GM12874 (cell line): ENCODE measurements at regions not wholly inside any gene's neighbourhood (a gene's known extent, or its start where the extent isn't known, plus 50 kb on each side); places are given as distances from the start of the nearest gene placed in this dataset.

Experiments used
- TF ChIP-seq, protein P1 (sequence below): IDR thresholded peaks from 2 replicates; pipeline ENCODE4 v1.5.1; 2011; ENCODE audit warnings: low read depth, mild to moderate bottlenecking, control low read depth, low read length, moderate library complexity; ENCODE audit not compliant: insufficient read depth

DNA sequence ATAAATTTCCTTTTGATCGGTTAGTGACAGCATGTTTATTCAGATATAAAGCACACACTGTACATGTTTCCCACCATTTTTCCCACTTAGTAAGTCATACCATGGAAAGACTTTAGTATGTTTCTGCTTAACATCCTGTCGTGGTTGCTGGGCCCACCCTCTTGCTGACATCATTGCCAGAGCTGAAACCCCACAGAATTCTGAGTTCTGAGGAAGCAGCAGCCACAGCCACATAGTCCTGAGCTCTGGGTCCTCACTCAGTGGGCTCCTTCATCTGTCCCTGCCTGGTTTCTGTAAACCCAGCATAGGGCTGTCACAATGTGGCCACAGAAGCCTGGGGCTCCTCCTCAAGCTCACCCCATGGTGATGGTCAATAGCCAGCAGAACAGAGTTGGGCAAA is 441.5 kb downstream of the ENC1 start:
- TF ChIP-seq, protein P1, sequence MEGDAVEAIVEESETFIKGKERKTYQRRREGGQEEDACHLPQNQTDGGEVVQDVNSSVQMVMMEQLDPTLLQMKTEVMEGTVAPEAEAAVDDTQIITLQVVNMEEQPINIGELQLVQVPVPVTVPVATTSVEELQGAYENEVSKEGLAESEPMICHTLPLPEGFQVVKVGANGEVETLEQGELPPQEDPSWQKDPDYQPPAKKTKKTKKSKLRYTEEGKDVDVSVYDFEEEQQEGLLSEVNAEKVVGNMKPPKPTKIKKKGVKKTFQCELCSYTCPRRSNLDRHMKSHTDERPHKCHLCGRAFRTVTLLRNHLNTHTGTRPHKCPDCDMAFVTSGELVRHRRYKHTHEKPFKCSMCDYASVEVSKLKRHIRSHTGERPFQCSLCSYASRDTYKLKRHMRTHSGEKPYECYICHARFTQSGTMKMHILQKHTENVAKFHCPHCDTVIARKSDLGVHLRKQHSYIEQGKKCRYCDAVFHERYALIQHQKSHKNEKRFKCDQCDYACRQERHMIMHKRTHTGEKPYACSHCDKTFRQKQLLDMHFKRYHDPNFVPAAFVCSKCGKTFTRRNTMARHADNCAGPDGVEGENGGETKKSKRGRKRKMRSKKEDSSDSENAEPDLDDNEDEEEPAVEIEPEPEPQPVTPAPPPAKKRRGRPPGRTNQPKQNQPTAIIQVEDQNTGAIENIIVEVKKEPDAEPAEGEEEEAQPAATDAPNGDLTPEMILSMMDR, result no peak

DNA sequence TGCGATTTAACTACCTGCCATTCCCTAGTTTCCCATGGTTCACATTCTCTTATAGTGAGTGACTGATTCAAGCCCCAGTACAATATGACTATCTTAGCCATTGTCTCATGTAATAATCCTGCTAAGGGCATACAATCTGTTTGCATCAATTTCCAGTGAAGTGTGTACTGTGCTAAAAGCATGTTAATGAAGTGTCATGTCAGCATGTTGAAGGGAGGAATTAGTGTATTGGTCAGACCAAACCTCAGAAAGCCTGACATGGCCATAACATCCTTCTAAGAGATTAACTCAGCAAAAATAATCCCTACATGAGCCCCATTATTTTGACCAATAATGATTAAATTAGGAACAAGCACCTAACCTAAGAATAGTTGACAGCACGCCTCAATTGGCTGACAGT is 442.4 kb downstream of the ENC1 start:
- TF ChIP-seq, protein P1, result no peak

DNA sequence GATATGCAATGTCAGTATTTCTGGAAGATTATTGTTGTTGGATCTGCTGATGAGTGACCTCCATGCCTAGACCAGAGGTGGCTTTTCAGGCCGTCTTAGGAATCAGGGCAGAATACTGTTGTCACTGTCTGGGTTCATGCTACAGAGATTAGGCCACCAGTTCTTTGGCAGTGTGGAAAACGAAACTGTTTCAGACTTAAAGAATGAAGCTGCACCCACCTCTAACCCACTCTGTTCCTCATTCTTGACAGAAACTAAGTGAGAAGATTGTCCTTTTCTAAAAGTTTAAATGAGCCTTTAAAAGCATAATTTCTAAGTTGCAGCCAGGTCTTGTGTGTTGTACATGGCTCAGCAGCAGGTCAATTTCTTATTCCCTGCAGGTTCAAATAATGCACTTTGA is 444.3 kb downstream of the ENC1 start:
- TF ChIP-seq, protein P1, result no peak

DNA sequence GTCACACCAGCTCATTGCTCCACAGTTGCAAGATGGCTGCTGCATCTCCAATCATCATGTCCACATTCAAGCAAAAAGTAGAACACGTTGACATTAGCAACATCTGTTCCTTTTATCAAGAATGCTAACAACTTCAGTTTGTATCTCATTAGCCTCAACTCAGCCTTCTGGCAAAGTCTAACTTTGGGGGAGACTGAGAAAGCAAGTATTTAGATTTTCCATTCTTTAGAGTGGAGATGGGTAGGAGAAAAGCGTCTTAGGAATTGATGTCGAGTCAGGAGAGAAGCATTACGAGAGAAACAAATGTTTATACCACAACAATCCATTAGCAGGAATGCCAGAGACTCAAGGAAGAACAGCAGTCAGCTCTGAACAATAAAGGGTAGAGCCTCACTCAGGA is 446.3 kb downstream of the ENC1 start:
- TF ChIP-seq, protein P1, result no peak

DNA sequence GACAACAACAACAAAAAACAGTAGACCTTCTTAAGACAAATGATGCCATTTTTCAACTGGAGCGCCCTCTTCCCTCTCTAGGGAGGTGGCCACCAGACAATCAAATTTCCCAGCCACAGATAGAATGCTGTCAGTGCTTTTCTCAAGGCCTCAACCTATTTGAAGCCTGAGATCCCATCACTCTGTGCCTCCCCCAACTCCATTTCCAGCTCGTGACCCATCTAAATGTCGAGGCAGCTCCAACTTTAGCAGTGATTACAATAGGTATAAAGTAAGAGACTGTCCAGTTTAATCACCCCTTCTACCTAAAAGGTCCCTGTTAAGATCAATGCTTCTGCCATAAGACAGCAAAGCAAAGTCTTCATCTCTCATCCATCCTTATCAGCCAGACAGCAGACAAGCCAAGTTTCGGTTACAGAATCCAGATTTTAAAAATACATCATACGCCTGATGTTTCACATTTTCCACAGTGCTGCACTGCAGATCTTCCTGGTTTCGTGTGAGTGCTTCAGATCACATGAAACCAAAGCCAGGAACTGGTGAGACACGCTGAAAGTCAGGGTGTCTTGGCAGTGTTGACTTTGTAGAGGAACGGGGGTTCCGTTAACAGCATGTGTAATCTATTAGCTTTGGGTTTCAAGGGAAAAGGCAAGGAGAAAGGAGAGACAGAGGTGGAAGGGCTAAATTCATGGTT is 447.8 kb downstream of the ENC1 start:
- TF ChIP-seq, protein P1, result no peak

DNA sequence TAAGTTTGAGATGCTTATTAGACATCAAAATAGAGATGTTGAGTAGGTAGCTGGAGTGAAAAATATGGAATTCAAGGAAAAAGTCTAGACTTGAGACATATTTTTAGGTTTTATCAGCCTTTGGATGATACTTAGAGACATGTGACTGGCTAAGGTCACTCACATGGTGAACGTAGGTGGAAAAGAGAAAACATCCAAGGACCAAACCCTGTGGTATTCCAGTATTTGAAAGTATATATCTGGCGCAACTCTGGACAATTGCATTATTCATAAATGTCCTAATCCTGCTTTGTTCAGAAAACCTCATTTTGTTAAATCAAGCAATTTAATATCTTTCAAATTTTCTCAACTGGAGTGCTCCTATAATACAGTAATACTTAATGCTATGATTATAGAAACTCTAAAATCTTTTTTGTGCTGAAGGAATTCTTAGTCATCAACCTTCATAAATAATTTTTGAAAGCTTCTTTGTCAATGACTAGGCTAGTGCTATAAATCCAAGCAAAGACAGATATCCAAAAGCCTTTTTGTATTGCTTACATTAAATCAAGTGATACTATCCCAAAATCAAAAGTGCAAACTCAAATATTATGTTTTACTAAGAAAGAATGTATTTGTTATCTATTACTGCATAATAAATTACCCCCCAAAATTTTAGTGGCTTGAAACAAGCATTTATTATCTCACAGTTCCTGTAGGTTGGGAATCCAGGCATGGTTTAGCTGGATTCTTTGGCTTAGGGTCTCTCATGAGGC is 452.0 kb downstream of the ENC1 start:
- TF ChIP-seq, protein P1, result no peak

DNA sequence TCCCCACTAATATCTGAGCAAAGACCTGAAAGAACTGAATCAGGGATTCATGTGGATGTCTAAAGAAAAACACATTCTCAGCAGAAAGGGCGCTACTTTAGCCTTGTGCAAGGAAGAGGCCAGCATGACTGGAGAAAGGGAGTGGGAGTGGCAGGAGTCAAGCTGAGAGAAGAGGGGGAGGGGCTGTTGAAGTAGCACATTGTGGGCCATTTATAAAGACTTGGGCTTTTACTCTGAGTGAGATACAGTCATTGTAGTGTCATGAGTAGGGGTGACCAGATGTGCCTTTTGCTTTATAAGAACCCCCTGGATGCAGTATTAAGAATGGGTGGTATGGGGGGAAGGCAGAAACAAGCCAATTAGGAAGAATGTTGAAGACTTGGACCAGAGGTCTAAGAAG is 452.8 kb downstream of the ENC1 start:
- TF ChIP-seq, protein P1, result no peak
